GM23338 (cell line): ENCODE measurements at regions not wholly inside any gene's neighbourhood (a gene's known extent, or its start where the extent isn't known, plus 50 kb on each side); places are given as distances from the start of the nearest gene placed in this dataset.

Experiments
- CREB1 ChIP-seq: fragments of 250-450 bp; sonication (Bioruptor Pico); IDR thresholded peaks from 2 replicates; pipeline ENCODE4 v1.5.0; 2020; ENCODE audit warnings: low read depth, mild to moderate bottlenecking, moderate library complexity
- ETS1 ChIP-seq: IDR thresholded peaks from 2 replicates; pipeline ENCODE4 v1.6.1; 2016; ENCODE audit warnings: antibody characterized with exemption
- EZH2 ChIP-seq: fragments of 200-600 bp; sonication (generic); IDR thresholded peaks from one replicate; pipeline ENCODE4 v1.8.0; 2017; ENCODE audit warnings: antibody characterized with exemption, mild to moderate bottlenecking, low read depth; ENCODE audit not compliant: unreplicated experiment
- EZH2phosphoT487 ChIP-seq: fragments of 200-600 bp; sonication (generic); IDR thresholded peaks from one replicate; pipeline ENCODE4 v1.8.1; 2018; ENCODE audit warnings: antibody characterized with exemption; ENCODE audit not compliant: unreplicated experiment
- JUNB ChIP-seq: IDR thresholded peaks from one replicate; pipeline ENCODE4 v1.6.1; 2016; ENCODE audit warnings: antibody characterized with exemption; ENCODE audit not compliant: unreplicated experiment
- ZNF114 ChIP-seq: fragments of 250-450 bp; sonication (Bioruptor Pico); IDR thresholded peaks from 2 replicates; pipeline ENCODE4 v1.5.0; 2020; ENCODE audit warnings: mild to moderate bottlenecking, moderate library complexity
- ZNF462 ChIP-seq: fragments of 250-450 bp; sonication (Bioruptor Pico); IDR thresholded peaks from 2 replicates; pipeline ENCODE4 v1.5.0; 2020; ENCODE audit warnings: mild to moderate bottlenecking, moderate library complexity
- TF ChIP-seq, protein P1 (sequence below), 2 experiments: fragments of 200-600 bp in 1 of 2; sonication (generic) in 1 of 2; conservative IDR thresholded peaks; 2 replicates each; pipeline versions ENCODE4 v1.5.1 to v1.6.1; 2016 to 2017; ENCODE audit warnings: antibody characterized with exemption in 2 of 2, low read depth in 2 of 2, mild to moderate bottlenecking in 2 of 2, moderate library complexity in 1 of 2

DNA sequence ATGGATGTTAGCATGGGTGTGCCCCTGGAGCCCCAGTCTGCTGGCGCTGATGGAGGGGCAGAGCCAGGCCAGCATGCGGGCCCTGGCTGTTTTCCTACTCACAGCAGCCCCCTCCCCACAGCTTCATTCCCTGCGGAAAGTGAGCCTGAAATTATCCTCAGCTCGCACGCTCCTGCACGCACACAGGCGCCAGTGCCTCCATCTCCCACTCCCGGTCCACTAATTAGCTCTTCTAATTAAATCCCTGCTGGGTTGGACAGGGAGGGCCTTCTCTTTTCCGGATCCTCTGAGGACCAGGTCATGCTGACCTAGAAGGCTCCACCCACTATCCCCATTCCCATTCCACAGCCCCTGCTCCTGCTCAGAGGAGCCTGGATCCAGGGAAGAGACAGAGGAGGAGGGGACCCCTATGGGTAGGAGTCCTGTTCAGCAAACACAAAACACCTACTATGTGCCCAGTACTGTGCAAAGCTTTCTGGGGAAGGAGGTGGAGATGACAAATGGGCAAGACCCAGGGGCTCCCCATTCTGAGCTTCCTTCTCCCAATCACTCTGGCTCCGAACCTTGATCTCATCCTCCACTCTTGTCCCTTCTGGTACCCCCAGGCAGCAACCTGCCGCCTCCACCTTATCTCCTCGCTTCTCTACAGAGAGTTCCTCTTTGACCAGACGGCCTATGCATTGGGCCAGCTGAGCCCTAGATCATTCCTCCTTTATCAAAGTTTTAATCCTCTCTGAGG lies 70.2 kb upstream of the CCDC167 start (continued):
- TF ChIP-seq ZNF462 = no peak
- no peak for TF ChIP-seq EZH2
- TF ChIP-seq EZH2phosphoT487 = no peak
- TF ChIP-seq ETS1 = no peak
- TF ChIP-seq JUNB = no peak
- TF ChIP-seq, protein P1, sequence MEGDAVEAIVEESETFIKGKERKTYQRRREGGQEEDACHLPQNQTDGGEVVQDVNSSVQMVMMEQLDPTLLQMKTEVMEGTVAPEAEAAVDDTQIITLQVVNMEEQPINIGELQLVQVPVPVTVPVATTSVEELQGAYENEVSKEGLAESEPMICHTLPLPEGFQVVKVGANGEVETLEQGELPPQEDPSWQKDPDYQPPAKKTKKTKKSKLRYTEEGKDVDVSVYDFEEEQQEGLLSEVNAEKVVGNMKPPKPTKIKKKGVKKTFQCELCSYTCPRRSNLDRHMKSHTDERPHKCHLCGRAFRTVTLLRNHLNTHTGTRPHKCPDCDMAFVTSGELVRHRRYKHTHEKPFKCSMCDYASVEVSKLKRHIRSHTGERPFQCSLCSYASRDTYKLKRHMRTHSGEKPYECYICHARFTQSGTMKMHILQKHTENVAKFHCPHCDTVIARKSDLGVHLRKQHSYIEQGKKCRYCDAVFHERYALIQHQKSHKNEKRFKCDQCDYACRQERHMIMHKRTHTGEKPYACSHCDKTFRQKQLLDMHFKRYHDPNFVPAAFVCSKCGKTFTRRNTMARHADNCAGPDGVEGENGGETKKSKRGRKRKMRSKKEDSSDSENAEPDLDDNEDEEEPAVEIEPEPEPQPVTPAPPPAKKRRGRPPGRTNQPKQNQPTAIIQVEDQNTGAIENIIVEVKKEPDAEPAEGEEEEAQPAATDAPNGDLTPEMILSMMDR (conservative IDR thresholded peaks at IDR 0.05; ENCODE audit: low read depth in 2 of 2) = no peak
- no peak for TF ChIP-seq CREB1 (CRISPR knock-in tag)
- TF ChIP-seq ZNF114 = no peak
